PC-9 (cell line): ENCODE measurements at regions not wholly inside any gene's neighbourhood (a gene's known extent, or its start where the extent isn't known, plus 50 kb on each side); places are given as distances from the start of the nearest gene placed in this dataset.

Source experiments
- BruUV-seq: library from RNA; stranded (reverse); fragments of 400-500 nt; replicated peaks from 2 replicates; lab custom pipeline; 2021; lab: Mats Ljungman, UMichigan
- CTCF ChIA-PET: fragments of 300-600 bp; sonication (Branson Sonifier 250); formaldehyde crosslinking; loops from one replicate; lab custom pipeline; 2022; ENCODE audit warnings: antibody characterized with exemption; lab: Charles Lee
- POLR2A ChIA-PET: fragments of 300-600 bp; sonication (Branson Sonifier 250); formaldehyde crosslinking; loops from one replicate; lab custom pipeline; 2022; ENCODE audit warnings: antibody characterized with exemption; ENCODE audit not compliant: unreplicated experiment; lab: Charles Lee
- DNase-seq, 2 experiments: peaks; one replicate each; pipeline versions ENCODE4 v3.0.0 to v3.0.0-alpha.2; 2015 to 2022; ENCODE audit warnings: mixed read lengths in 1 of 2
- H2AFZ ChIP-seq: fragments of 200-600 bp; sonication (generic); 2 replicates; pipeline ENCODE4 v1.8.1; 2017; ENCODE audit warnings: antibody characterized with exemption
- H3F3A ChIP-seq: fragments of 200-600 bp; sonication (generic); 2 replicates; pipeline ENCODE4 v1.8.1; 2017; ENCODE audit warnings: antibody characterized with exemption, mild to moderate bottlenecking, low read depth; ENCODE audit not compliant: insufficient read depth
- H3K27ac ChIP-seq: fragments of 200-600 bp; sonication (generic); 2 replicates; pipeline ENCODE4 v1.6.1; 2016; ENCODE audit warnings: mixed run types
- H3K27me3 ChIP-seq: fragments of 200-600 bp; sonication (generic); 2 replicates; pipeline ENCODE4 v1.6.1; 2016; ENCODE audit warnings: low read depth, mixed run types; ENCODE audit not compliant: insufficient read depth
- H3K36me3 ChIP-seq: fragments of 200-600 bp; sonication (generic); 2 replicates; pipeline ENCODE4 v1.6.1; 2016; ENCODE audit warnings: low read depth, mixed run types
- H3K4me1 ChIP-seq: fragments of 200-600 bp; sonication (generic); replicated peaks from 2 replicates; pipeline ENCODE4 v1.6.1; 2016; ENCODE audit warnings: mixed run types; ENCODE audit not compliant: insufficient read depth
- H3K4me2 ChIP-seq: fragments of 200-600 bp; sonication (generic); 2 replicates; pipeline ENCODE4 v1.6.1; 2017; ENCODE audit warnings: mixed run types
- H3K4me3 ChIP-seq: fragments of 200-600 bp; sonication (generic); 2 replicates; pipeline ENCODE4 v1.6.1; 2016; ENCODE audit warnings: mixed run types
- H3K79me2 ChIP-seq: fragments of 200-600 bp; sonication (generic); 2 replicates; pipeline ENCODE4 v1.6.1; 2017; ENCODE audit warnings: low read depth, mixed run types
- H3K9me2 ChIP-seq: fragments of 200-600 bp; sonication (generic); 2 replicates; pipeline ENCODE4 v1.8.1; 2017; ENCODE audit warnings: mild to moderate bottlenecking; ENCODE audit not compliant: insufficient read depth
- H3K9me3 ChIP-seq: fragments of 200-600 bp; sonication (generic); 2 replicates; pipeline ENCODE4 v1.8.1; 2016; ENCODE audit warnings: low read depth; ENCODE audit not compliant: insufficient read depth
- H4K20me1 ChIP-seq: fragments of 200-600 bp; sonication (generic); 2 replicates; pipeline ENCODE4 v1.8.1; 2017; ENCODE audit not compliant: insufficient read depth
- CTCF ChIP-seq: fragments of 200-600 bp; sonication (generic); conservative IDR thresholded peaks from 2 replicates; pipeline ENCODE4 v1.6.1; 2017; ENCODE audit warnings: mixed run types, antibody characterized with exemption, mild to moderate bottlenecking, moderate library complexity
- EZH2 ChIP-seq: fragments of 200-600 bp; sonication (generic); IDR thresholded peaks from 2 replicates; pipeline ENCODE4 v1.8.0; 2017; ENCODE audit warnings: antibody characterized with exemption, low read depth
- intact Hi-C: fragments of 100-400 bp; cut with micrococcal nuclease; formaldehyde crosslinking; loops from one replicate; pipeline ENCODE4 v1.10.0; 2022; ENCODE audit not compliant: unreplicated experiment

GRCh38 chr12:20044351-20044750 lies 324.0 kb upstream of the PDE3A start:
- intact Hi-C loops: no loop called here
- no peak for DNase-seq
- Histone ChIP-seq H3K9me3 (no peaks in the 10 kb centered on the region), H2AFZ (no peak overlapping the region), H3K79me2 (no peaks in the 10 kb centered on the region), H3K27me3 (no peaks in the 10 kb centered on the region), H3K4me3 (no peak overlapping the region), H3K9me2 (peaks cover 4% of the 10 kb centered on the region; the same call in 1 of the 2 replicates), H3K27ac (no peak overlapping the region), H3F3A (no peaks in the 10 kb centered on the region), H3K36me3 (no peaks in the 10 kb centered on the region), H4K20me1 (no peaks in the 10 kb centered on the region), H3K4me2 (no peak overlapping the region), H3K4me1 (no peaks in the 10 kb centered on the region)
- POLR2A ChIA-PET: interaction anchor here (0.6 kb wide), 1 partner anchor 38 kb away, joined by 3 read pairs; no protein-coding TSS in a partner anchor
- CTCF ChIA-PET: no interaction called here
- TF ChIP-seq CTCF: no peak
- no peak for TF ChIP-seq EZH2
- BruUV-seq: no TSS peak

GRCh38 chr12:20044846-20045245 lies 323.5 kb upstream of the PDE3A start:
- ChIA-PET CTCF (no interaction called here), POLR2A (interaction anchor here (0.6 kb wide), 1 partner anchor 38 kb away, joined by 3 read pairs; no protein-coding TSS in a partner anchor)
- no peaks in the 10 kb centered on the region for H3K9me3 ChIP-seq
- no peak overlapping the region for H3K4me3 ChIP-seq
- BruUV-seq: no TSS peak
- H3K27ac ChIP-seq: no peak overlapping the region
- no peaks in the 10 kb centered on the region for H4K20me1 ChIP-seq
- no peaks in the 10 kb centered on the region for H3K36me3 ChIP-seq
- no peak overlapping the region for H2AFZ ChIP-seq
- no peak for DNase-seq
- no peaks in the 10 kb centered on the region for H3F3A ChIP-seq
- TF ChIP-seq CTCF (no peak), EZH2 (no peak)
- no peak overlapping the region for H3K4me2 ChIP-seq
- no peaks in the 10 kb centered on the region; the same call in 1 of the 2 replicates for H3K9me2 ChIP-seq
- intact Hi-C loops: no loop called here
- H3K27me3 ChIP-seq: no peaks in the 10 kb centered on the region
- no peaks in the 10 kb centered on the region for H3K4me1 ChIP-seq
- no peaks in the 10 kb centered on the region for H3K79me2 ChIP-seq

- H2AFZ ChIP-seq: no peak overlapping the region
Measured at GRCh38 chr12:20047901-20048300, 320.4 kb upstream of the PDE3A start.

More at GRCh38 chr12:20047901-20048300, 320.4 kb upstream of the PDE3A start:
- Histone ChIP-seq H3K9me3 (no peaks in the 10 kb centered on the region), H3K9me2 (no peaks in the 10 kb centered on the region), H3K4me3 (no peak overlapping the region), H3K4me2 (no peak overlapping the region), H3K27me3 (no peaks in the 10 kb centered on the region), H3K36me3 (no peaks in the 10 kb centered on the region), H4K20me1 (no peaks in the 10 kb centered on the region), H3K27ac (no peak overlapping the region), H3F3A (no peaks in the 10 kb centered on the region), H3K4me1 (no peaks in the 10 kb centered on the region), H3K79me2 (no peaks in the 10 kb centered on the region)
- no peak for DNase-seq
- intact Hi-C loops: no loop called here
- BruUV-seq: no TSS peak
- CTCF ChIA-PET: no interaction called here
- POLR2A ChIA-PET: no interaction called here
- TF ChIP-seq CTCF: no peak
- no peak for TF ChIP-seq EZH2
